ENCODE measurements at regions not wholly inside any gene's neighbourhood (a gene's known extent, or its start where the extent isn't known, plus 50 kb on each side); places are given as distances from the start of the nearest gene placed in this dataset.
A peak's percentile ranks its signal among the peaks of the same experiment; 100 is the strongest.

- no peak overlapping the region for H3K27ac ChIP-seq (ENCODE audit: low read depth, low read length, poor library complexity, severe bottlenecking)
- H3K79me2 ChIP-seq (ENCODE audit: insufficient read depth, low read length), result no peaks in the 10 kb centered on the region
- H3K9me2 ChIP-seq (ENCODE audit: low read depth, low read length), result no peaks in the 10 kb centered on the region
- H4K20me1 ChIP-seq (ENCODE audit: insufficient read depth, low read length), result no peaks in the 10 kb centered on the region
- H2AFZ ChIP-seq (ENCODE audit: low read length), result no peak overlapping the region
- no peak overlapping the region for H3K9ac ChIP-seq (ENCODE audit: low read length)
- no peaks in the 10 kb centered on the region for H3K4me1 ChIP-seq (ENCODE audit: insufficient read depth, low read length, severe bottlenecking)
- H3F3A ChIP-seq (ENCODE audit: insufficient read depth, low read length), result no peaks in the 10 kb centered on the region
- H3K4me3 ChIP-seq (ENCODE audit: low read depth, low read length, poor library complexity, severe bottlenecking), result no peak overlapping the region
- H3K9me3 ChIP-seq (ENCODE audit: low read length), result no peaks in the 10 kb centered on the region
- no peaks in the 10 kb centered on the region for H3K27me3 ChIP-seq (ENCODE audit: insufficient read depth, low read length)
- no peak for TF ChIP-seq EZH2 (IDR thresholded peaks at IDR 0.05; ENCODE audit: borderline replicate concordance, low read length)
- no peak for TF ChIP-seq CTCF (IDR thresholded peaks at IDR 0.05; ENCODE audit: low read length)
- H3K36me3 ChIP-seq (ENCODE audit: insufficient read depth, low read length), result no peaks in the 10 kb centered on the region
- H3K4me2 ChIP-seq (ENCODE audit: low read length), result no peak overlapping the region
Measured at GRCh38 chr6:121848523-121849255, 413.2 kb downstream of the GJA1 start.

DNA sequence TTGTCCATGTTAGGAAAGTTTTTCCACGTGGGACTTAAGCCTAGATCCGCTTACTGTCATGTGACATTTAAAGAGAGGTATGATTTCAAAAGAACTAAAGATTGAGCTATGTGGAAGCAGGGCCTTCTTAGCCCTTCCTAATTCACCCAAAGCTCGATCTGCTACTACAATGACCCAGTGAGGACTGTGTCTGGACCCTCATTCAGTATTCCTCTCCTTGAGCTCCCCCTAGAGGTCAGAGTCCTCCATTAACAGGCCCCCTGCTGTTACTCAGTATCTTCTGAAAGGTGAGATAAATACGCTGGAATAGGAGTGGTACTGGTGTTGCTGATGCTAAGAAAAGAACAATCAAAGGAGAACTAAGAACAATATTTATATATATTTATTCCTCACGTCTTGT lies 414.0 kb downstream of the GJA1 start:
- no peaks in the 10 kb centered on the region for H3K79me2 ChIP-seq (ENCODE audit: insufficient read depth, low read length)
- no peak for TF ChIP-seq EZH2 (IDR thresholded peaks at IDR 0.05; ENCODE audit: borderline replicate concordance, low read length)
- peak; percentile 79 for TF ChIP-seq CTCF (IDR thresholded peaks at IDR 0.05; ENCODE audit: low read length)
- no peaks in the 10 kb centered on the region for H3F3A ChIP-seq (ENCODE audit: insufficient read depth, low read length)
- H3K36me3 ChIP-seq (ENCODE audit: insufficient read depth, low read length), result no peaks in the 10 kb centered on the region
- H3K27ac ChIP-seq (ENCODE audit: low read depth, low read length, poor library complexity, severe bottlenecking), result no peak overlapping the region
- no peak overlapping the region for H2AFZ ChIP-seq (ENCODE audit: low read length)
- H3K9ac ChIP-seq (ENCODE audit: low read length), result no peak overlapping the region
- no peaks in the 10 kb centered on the region for H3K4me1 ChIP-seq (ENCODE audit: insufficient read depth, low read length, severe bottlenecking)
- H3K27me3 ChIP-seq (ENCODE audit: insufficient read depth, low read length), result no peaks in the 10 kb centered on the region
- H3K9me3 ChIP-seq (ENCODE audit: low read length), result no peaks in the 10 kb centered on the region
- no peaks in the 10 kb centered on the region for H4K20me1 ChIP-seq (ENCODE audit: insufficient read depth, low read length)
- no peaks in the 10 kb centered on the region for H3K9me2 ChIP-seq (ENCODE audit: low read depth, low read length)
- H3K4me3 ChIP-seq (ENCODE audit: low read depth, low read length, poor library complexity, severe bottlenecking), result no peak overlapping the region
- H3K4me2 ChIP-seq (ENCODE audit: low read length), result no peak overlapping the region

DNA sequence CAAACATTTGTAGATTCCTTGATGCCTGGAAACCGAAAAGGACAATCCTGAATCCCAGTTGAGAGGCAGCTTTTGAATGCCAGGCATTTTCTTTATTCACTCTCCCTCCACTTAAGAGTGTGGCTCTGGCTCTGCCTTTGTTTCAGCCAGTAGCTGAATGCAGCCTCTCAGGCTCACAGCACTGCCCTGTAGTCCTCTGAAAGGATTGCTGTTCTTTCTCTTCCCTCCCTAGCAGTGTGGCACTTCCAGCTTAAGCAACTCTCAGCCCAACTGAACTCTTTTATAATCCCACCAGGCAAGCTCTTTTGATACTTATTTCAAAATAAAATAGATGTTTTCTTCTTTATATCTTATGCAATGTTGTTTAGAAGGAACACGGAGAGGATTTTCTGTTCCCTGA lies 415.6 kb downstream of the GJA1 start:
- Histone ChIP-seq H3K27ac (ENCODE audit: low read depth, low read length, poor library complexity, severe bottlenecking) (no peak overlapping the region), H3K79me2 (ENCODE audit: insufficient read depth, low read length) (no peaks in the 10 kb centered on the region), H3K27me3 (ENCODE audit: insufficient read depth, low read length) (no peaks in the 10 kb centered on the region), H4K20me1 (ENCODE audit: insufficient read depth, low read length) (no peaks in the 10 kb centered on the region), H3K4me3 (ENCODE audit: low read depth, low read length, poor library complexity, severe bottlenecking) (no peak overlapping the region), H3K4me1 (ENCODE audit: insufficient read depth, low read length, severe bottlenecking) (no peaks in the 10 kb centered on the region), H2AFZ (ENCODE audit: low read length) (no peak overlapping the region), H3K36me3 (ENCODE audit: insufficient read depth, low read length) (no peaks in the 10 kb centered on the region), H3K4me2 (ENCODE audit: low read length) (no peak overlapping the region), H3K9ac (ENCODE audit: low read length) (no peak overlapping the region), H3K9me3 (ENCODE audit: low read length) (no peaks in the 10 kb centered on the region), H3K9me2 (ENCODE audit: low read depth, low read length) (no peaks in the 10 kb centered on the region), H3F3A (ENCODE audit: insufficient read depth, low read length) (no peaks in the 10 kb centered on the region)
- no peak for TF ChIP-seq EZH2 (IDR thresholded peaks at IDR 0.05; ENCODE audit: borderline replicate concordance, low read length)
- no peak for TF ChIP-seq CTCF (IDR thresholded peaks at IDR 0.05; ENCODE audit: low read length)

Measured in OCI-LY1 (cell line).